ENCODE measurements at regions not wholly inside any gene's neighbourhood (a gene's known extent, or its start where the extent isn't known, plus 50 kb on each side); places are given as distances from the start of the nearest gene placed in this dataset.

DNA sequence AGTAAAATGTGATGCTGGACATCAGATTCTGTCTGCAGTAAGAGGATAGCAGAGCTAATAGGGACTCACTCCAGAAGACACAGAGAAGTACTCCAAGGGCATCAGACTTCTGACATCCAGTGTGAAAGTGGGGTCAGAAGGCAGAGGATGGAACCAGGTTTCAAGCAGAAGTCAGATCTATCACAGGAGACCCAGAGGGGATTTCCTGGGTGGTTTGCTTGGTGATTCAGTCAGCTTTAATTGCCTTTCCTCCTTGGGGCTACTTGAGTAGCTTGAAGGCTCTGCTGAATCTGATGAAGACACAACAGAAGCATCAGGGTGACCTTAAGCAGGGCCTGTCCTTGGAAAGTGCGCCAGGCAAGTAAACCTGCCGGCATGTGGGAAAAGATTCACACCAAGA lies 300.6 kb downstream of the COG6 start:
- Histone ChIP-seq H3K9me3 (no peaks in the 10 kb centered on the region), H3K4me3 (no peak overlapping the region), H3K27me3 (replicated peaks; ENCODE audit: insufficient read depth) (no peaks in the 10 kb centered on the region), H3K4me1 (replicated peaks) (no peaks in the 10 kb centered on the region), H3K36me3 (no peaks in the 10 kb centered on the region), H3K27ac (no peak overlapping the region)
- intact Hi-C loops (cut with DNase I), result no loop called here
- DNase-seq (ENCODE audit: low spot score), result no peak
- TF ChIP-seq CTCF (IDR thresholded peaks at IDR 0.05) (no peak), POLR2A (IDR thresholded peaks at IDR 0.05) (no peak), POLR2AphosphoS5 (IDR thresholded peaks at IDR 0.05) (no peak)
- WGBS, result 87% methylated on average over 2 of the region's 2 CpGs

- no peaks in the 10 kb centered on the region for H3K9me3 ChIP-seq
- H3K36me3 ChIP-seq, result no peaks in the 10 kb centered on the region
- no peaks in the 10 kb centered on the region for H3K4me1 ChIP-seq (replicated peaks)
- no peaks in the 10 kb centered on the region for H3K27me3 ChIP-seq (replicated peaks; ENCODE audit: insufficient read depth)
- DNase-seq (ENCODE audit: low spot score), result no peak
- H3K27ac ChIP-seq, result no peak overlapping the region
- H3K4me3 ChIP-seq, result no peak overlapping the region
- WGBS, result 78% methylated on average over 5 of the region's 5 CpGs
- intact Hi-C loops (cut with DNase I), result no loop called here
- no peak for TF ChIP-seq POLR2A (IDR thresholded peaks at IDR 0.05)
- no peak for TF ChIP-seq CTCF (IDR thresholded peaks at IDR 0.05)
- no peak for TF ChIP-seq POLR2AphosphoS5 (IDR thresholded peaks at IDR 0.05)
Observed at GRCh38 chr13:39957868-39958677, 302.6 kb downstream of the COG6 start.

DNA sequence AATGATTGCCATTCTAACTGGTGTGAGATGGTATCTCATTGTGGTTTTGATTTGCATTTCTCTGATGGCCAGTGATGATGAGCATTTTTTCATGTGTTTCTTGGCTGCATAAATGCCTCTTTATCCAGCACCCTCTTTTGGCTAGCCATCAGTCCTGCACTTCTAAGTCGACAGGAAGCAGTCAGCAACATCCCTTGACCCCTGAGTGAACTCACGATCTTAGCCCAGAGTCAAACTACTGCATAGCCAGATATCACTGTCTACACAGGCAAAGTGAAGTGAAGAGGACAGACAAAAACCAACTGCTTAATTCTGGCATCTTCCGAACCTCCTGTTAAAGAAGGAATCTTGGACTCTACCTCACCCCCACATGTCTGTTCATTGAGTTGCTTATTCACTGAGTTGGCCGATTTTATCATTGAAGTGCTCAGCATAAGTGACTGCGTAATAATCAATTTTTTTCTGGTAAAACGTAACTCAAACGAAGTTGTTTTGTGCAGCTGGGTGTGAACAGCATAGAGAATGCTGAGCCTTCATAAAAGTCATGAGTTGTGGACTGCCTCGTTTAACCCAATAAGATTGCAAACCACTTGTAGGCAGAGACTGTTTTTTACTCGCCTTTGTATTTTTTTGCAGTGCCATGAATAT lies 304.2 kb downstream of the COG6 start:
- WGBS, result 69% methylated on average over 9 of the region's 9 CpGs
- Histone ChIP-seq H3K27me3 (replicated peaks; ENCODE audit: insufficient read depth) (no peaks in the 10 kb centered on the region), H3K9me3 (no peaks in the 10 kb centered on the region), H3K27ac (no peak overlapping the region), H3K36me3 (no peaks in the 10 kb centered on the region), H3K4me3 (no peak overlapping the region), H3K4me1 (replicated peaks) (no peaks in the 10 kb centered on the region)
- TF ChIP-seq POLR2A (IDR thresholded peaks at IDR 0.05), result no peak
- TF ChIP-seq CTCF (IDR thresholded peaks at IDR 0.05), result no peak
- TF ChIP-seq POLR2AphosphoS5 (IDR thresholded peaks at IDR 0.05), result no peak
- DNase-seq (ENCODE audit: low spot score), result no peak
- intact Hi-C loops (cut with DNase I), result no loop called here

GRCh38 chr13:39960191-39960590 lies 304.7 kb downstream of the COG6 start:
- 65% methylated on average over 3 of the region's 3 CpGs for WGBS
- TF ChIP-seq POLR2A (IDR thresholded peaks at IDR 0.05) (no peak), POLR2AphosphoS5 (IDR thresholded peaks at IDR 0.05) (no peak), CTCF (IDR thresholded peaks at IDR 0.05) (no peak)

DNA sequence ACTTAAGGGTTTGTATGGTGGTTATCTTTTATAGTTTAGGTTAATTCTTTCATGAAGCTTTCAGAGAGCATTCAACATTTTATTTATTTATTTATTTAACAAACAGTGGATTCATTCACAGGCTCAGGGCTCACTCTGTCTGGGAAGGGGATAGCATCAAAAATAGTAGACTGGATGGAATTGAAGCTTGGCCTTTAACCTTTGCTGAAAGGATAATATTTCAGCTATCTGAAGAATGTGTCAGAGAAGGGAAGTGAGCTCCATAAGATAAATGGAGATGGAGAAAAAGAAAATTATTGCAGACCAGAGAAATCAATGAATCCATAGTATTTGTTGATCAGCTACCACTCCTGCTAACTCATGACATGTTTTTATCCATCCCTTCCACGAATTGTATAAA lies 305.6 kb downstream of the COG6 start:
- Histone ChIP-seq H3K9me3 (no peaks in the 10 kb centered on the region), H3K4me1 (replicated peaks) (no peaks in the 10 kb centered on the region), H3K27ac (no peak overlapping the region), H3K36me3 (no peaks in the 10 kb centered on the region), H3K4me3 (no peak overlapping the region), H3K27me3 (replicated peaks; ENCODE audit: insufficient read depth) (no peaks in the 10 kb centered on the region)
- 58% methylated on average over 1 of the region's 1 CpG for WGBS
- intact Hi-C loops (cut with DNase I), result no loop called here
- TF ChIP-seq POLR2A (IDR thresholded peaks at IDR 0.05) (no peak), CTCF (IDR thresholded peaks at IDR 0.05) (no peak), POLR2AphosphoS5 (IDR thresholded peaks at IDR 0.05) (no peak)
- no peak for DNase-seq (ENCODE audit: low spot score)

More at GRCh38 chr13:39960191-39960590, 304.7 kb downstream of the COG6 start:
- H3K9me3 ChIP-seq, result no peaks in the 10 kb centered on the region
- no peak overlapping the region for H3K27ac ChIP-seq
- H3K36me3 ChIP-seq, result no peaks in the 10 kb centered on the region
- H3K27me3 ChIP-seq (replicated peaks; ENCODE audit: insufficient read depth), result no peaks in the 10 kb centered on the region
- no peak for DNase-seq (ENCODE audit: low spot score)
- H3K4me3 ChIP-seq, result no peak overlapping the region
- intact Hi-C loops (cut with DNase I), result no loop called here
- H3K4me1 ChIP-seq (replicated peaks), result no peaks in the 10 kb centered on the region
